HG02840 (cell line): ENCODE measurements at regions not wholly inside any gene's neighbourhood (a gene's known extent, or its start where the extent isn't known, plus 50 kb on each side); places are given as distances from the start of the nearest gene placed in this dataset.
"Not testable (repeated sequence)": the region's sequence is repeated elsewhere in the genome, so short reads cannot be mapped to it uniquely, and the experiment has no call there.

ENCODE experiments used
- ATAC-seq: cut with Tn5 transposase; IDR thresholded peaks from one replicate; pipeline ENCODE4 v1.9.1; 2021; ENCODE audit warnings: mild to moderate bottlenecking, moderate library complexity, moderate number of reproducible peaks; ENCODE audit not compliant: unreplicated experiment, low FRiP score

- ATAC-seq, result no peak
These were observed 1325.8 kb upstream of the ALCAM start for GRCh38 chr3:104040896-104041295.

- ATAC-seq, result not testable (repeated sequence)
These were observed 1323.6 kb upstream of the ALCAM start for GRCh38 chr3:104043001-104043543.

- no peak for ATAC-seq
These were observed 1322.7 kb upstream of the ALCAM start for GRCh38 chr3:104044002-104044401.

- no peak for ATAC-seq
These were observed 1300.1 kb upstream of the ALCAM start for GRCh38 chr3:104066658-104067057.

GRCh38 chr3:104069114-104069513, 1297.6 kb upstream of the ALCAM start:
- no peak for ATAC-seq

- no peak for ATAC-seq
These were observed 1295.8 kb upstream of the ALCAM start for GRCh38 chr3:104070906-104071305.

GRCh38 chr3:104080088-104080626, 1286.6 kb upstream of the ALCAM start:
- no peak for ATAC-seq

- no peak for ATAC-seq
These were observed 1278.0 kb upstream of the ALCAM start for GRCh38 chr3:104088738-104089137.

- ATAC-seq, result not testable (repeated sequence)
These were observed 1276.7 kb upstream of the ALCAM start for GRCh38 chr3:104089987-104090386.

GRCh38 chr3:104101736-104102135, 1265.0 kb upstream of the ALCAM start:
- ATAC-seq, result no peak

- ATAC-seq, result peak; percentile 92
These were observed 1264.3 kb upstream of the ALCAM start for GRCh38 chr3:104102386-104102785.

- no peak for ATAC-seq
These were observed 1260.4 kb upstream of the ALCAM start for GRCh38 chr3:104106276-104106675.

GRCh38 chr3:104108522-104108921, 1258.2 kb upstream of the ALCAM start:
- no peak for ATAC-seq

- no peak for ATAC-seq
These were observed 1240.2 kb upstream of the ALCAM start for GRCh38 chr3:104126463-104126862.

GRCh38 chr3:104126864-104127553, 1239.7 kb upstream of the ALCAM start:
- no peak for ATAC-seq

GRCh38 chr3:104127830-104128229, 1238.9 kb upstream of the ALCAM start:
- no peak for ATAC-seq

GRCh38 chr3:104132566-104133403, 1233.9 kb upstream of the ALCAM start:
- no peak for ATAC-seq

GRCh38 chr3:104133630-104134029, 1233.1 kb upstream of the ALCAM start:
- no peak for ATAC-seq

- no peak for ATAC-seq
These were observed 1229.6 kb upstream of the ALCAM start for GRCh38 chr3:104137116-104137515.

GRCh38 chr3:104145164-104145563, 1221.5 kb upstream of the ALCAM start:
- ATAC-seq, result no peak

GRCh38 chr3:104149154-104149553, 1217.6 kb upstream of the ALCAM start:
- no peak for ATAC-seq
